WTC11 (cell line): ENCODE measurements at regions not wholly inside any gene's neighbourhood (a gene's known extent, or its start where the extent isn't known, plus 50 kb on each side); places are given as distances from the start of the nearest gene placed in this dataset.

Experiments
- ETV6 ChIP-seq: sonication (generic); formaldehyde crosslinking; IDR thresholded peaks from 2 replicates; pipeline ENCODE4 v1.8.1; 2022; ENCODE audit warnings: mild to moderate bottlenecking, missing genetic modification reagents
- FOXJ3 ChIP-seq: sonication (generic); formaldehyde crosslinking; IDR thresholded peaks from 2 replicates; pipeline ENCODE4 v1.9.0; 2021; ENCODE audit warnings: missing genetic modification reagents, mild to moderate bottlenecking, borderline replicate concordance
- FOXK1 ChIP-seq: sonication (generic); formaldehyde crosslinking; IDR thresholded peaks from 2 replicates; pipeline ENCODE4 v1.8.0; 2022; ENCODE audit warnings: mild to moderate bottlenecking, moderate library complexity, missing genetic modification reagents
- TF ChIP-seq, protein P1 (sequence below): sonication (generic); formaldehyde crosslinking; IDR thresholded peaks from 2 replicates; pipeline ENCODE4 v1.8.0; 2022; ENCODE audit warnings: missing genetic modification reagents
- TF ChIP-seq, protein P2 (sequence below): sonication (generic); formaldehyde crosslinking; IDR thresholded peaks from 2 replicates; pipeline ENCODE4 v1.8.1; 2022; ENCODE audit warnings: mild to moderate bottlenecking, missing genetic modification reagents, moderate library complexity, borderline replicate concordance

DNA sequence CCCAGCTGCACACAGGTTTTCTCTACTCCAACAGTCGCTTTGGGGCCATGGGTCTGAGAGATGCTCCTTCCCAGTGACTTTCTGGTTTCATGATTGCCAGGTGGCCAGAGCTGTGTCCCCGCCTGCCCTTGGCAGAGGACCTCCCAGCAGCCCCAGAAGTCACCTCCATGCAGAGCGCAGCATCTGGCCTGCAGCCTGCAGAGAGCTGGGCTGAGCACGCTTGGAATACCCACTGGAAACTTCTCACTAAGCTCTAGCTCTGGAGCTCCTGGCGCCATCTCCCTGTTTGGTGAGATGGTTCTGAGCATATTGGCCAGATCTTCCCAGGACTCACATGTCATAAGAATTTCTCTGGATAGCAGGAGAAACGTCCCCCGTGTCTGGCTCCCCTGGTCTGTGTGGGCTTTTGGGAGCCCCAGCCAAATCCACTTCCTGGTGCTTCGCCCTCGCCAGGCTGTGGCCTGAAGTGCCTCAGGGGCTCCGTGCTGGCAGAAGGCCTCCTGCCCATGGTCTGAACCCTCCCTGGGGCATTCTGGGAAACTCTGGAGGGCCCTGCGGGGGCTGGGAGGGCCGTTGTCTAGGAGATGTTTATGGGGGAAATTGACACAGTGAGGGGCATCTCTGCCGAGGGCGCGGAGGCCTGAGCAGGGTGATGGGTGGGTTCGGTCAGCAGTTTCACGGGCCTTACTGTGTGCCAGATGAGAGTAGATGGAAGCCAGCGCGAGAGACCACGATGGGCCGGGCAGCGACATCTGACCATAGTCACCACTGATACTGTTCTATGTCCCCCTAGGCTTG, 73.2 kb upstream of the CIBAR2 start:
- TF ChIP-seq FOXJ3 (CRISPR knock-in tag) (no peak), FOXK1 (CRISPR knock-in tag) (no peak), ETV6 (CRISPR knock-in tag) (no peak)
- TF ChIP-seq, protein P1, sequence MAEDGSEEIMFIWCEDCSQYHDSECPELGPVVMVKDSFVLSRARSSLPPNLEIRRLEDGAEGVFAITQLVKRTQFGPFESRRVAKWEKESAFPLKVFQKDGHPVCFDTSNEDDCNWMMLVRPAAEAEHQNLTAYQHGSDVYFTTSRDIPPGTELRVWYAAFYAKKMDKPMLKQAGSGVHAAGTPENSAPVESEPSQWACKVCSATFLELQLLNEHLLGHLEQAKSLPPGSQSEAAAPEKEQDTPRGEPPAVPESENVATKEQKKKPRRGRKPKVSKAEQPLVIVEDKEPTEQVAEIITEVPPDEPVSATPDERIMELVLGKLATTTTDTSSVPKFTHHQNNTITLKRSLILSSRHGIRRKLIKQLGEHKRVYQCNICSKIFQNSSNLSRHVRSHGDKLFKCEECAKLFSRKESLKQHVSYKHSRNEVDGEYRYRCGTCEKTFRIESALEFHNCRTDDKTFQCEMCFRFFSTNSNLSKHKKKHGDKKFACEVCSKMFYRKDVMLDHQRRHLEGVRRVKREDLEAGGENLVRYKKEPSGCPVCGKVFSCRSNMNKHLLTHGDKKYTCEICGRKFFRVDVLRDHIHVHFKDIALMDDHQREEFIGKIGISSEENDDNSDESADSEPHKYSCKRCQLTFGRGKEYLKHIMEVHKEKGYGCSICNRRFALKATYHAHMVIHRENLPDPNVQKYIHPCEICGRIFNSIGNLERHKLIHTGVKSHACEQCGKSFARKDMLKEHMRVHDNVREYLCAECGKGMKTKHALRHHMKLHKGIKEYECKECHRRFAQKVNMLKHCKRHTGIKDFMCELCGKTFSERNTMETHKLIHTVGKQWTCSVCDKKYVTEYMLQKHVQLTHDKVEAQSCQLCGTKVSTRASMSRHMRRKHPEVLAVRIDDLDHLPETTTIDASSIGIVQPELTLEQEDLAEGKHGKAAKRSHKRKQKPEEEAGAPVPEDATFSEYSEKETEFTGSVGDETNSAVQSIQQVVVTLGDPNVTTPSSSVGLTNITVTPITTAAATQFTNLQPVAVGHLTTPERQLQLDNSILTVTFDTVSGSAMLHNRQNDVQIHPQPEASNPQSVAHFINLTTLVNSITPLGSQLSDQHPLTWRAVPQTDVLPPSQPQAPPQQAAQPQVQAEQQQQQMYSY (CRISPR knock-in tag) = no peak
- TF ChIP-seq, protein P2, sequence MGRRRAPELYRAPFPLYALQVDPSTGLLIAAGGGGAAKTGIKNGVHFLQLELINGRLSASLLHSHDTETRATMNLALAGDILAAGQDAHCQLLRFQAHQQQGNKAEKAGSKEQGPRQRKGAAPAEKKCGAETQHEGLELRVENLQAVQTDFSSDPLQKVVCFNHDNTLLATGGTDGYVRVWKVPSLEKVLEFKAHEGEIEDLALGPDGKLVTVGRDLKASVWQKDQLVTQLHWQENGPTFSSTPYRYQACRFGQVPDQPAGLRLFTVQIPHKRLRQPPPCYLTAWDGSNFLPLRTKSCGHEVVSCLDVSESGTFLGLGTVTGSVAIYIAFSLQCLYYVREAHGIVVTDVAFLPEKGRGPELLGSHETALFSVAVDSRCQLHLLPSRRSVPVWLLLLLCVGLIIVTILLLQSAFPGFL (CRISPR knock-in tag) = no peak
